ENCODE measurements at regions not wholly inside any gene's neighbourhood (a gene's known extent, or its start where the extent isn't known, plus 50 kb on each side); places are given as distances from the start of the nearest gene placed in this dataset.
"Not testable (repeated sequence)": the region's sequence is repeated elsewhere in the genome, so short reads cannot be mapped to it uniquely, and the experiment has no call there.

DNA sequence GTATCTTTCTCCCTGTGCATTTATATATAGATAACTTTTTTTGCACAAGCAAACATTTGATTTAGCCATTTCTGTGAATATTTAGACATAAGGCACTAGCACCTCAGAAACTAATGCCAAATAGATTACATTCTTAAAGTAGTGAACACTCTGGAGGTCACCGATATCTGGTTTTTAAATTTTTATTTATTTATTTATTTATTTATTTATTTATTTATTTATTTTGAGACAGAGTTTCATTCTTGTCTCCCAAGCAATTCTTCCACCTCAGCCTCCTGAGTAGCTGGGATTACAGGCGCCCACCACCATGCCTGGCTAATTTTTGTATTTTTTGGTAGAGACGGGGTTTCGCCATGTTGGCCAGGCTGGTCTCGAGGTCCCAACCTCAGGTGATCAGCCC, 67.9 kb upstream of the FST start:
- not testable (repeated sequence) for DNase-seq (ENCODE audit: low read depth in 2 of 2)

- DNase-seq (ENCODE audit: low read depth in 2 of 2), result no peak
Measured at GRCh38 chr5:53416144-53416738, 64.2 kb upstream of the FST start.

DNA sequence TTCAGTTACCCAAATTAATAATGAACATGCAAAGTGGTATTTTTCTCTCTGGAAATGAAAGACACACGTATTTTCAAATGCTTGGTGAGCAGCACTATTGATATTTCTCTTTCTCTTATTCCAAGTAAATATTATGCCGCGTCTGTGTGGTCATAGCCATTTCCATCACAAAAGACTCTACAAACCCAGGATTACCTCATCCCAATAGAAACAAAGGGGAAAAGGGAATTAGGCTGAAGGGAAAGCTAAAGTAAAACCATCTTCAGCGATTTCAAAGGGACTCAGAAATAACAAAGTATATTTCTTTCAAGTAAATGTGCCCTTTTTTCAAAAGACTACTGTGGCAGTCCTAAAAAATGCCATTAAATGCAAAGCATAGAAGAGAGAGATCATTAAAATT, 62.0 kb upstream of the FST start:
- no peak for DNase-seq (ENCODE audit: low read depth in 2 of 2)

GRCh38 chr5:53418826-53419658, 61.4 kb upstream of the FST start:
- DNase-seq (ENCODE audit: low read depth in 2 of 2), result no peak

GRCh38 chr5:53422539-53422938, 57.9 kb upstream of the FST start:
- no peak for DNase-seq (ENCODE audit: low read depth in 2 of 2)

DNA sequence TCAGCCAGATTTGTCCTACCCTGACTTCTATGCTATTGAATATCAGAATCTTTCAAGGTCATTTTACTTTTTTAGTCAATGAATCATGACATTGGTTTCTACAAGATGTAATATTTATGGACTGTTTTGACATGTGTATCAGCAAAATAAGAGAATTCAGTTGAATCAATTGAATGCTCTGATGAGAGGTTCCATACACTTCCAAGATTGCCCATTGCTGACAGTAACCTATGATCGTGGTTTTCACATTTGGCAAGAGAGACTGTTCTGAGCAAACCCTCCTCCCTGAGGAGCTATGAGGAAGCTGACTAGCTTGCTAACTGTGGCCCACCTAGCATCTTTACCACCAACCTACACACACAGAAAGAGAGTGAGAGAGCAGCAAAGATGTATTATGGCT, 56.7 kb upstream of the FST start:
- no peak for DNase-seq (ENCODE audit: low read depth in 2 of 2)

GRCh38 chr5:53424686-53425615, 55.5 kb upstream of the FST start:
- no peak for DNase-seq (ENCODE audit: low read depth in 2 of 2)

GRCh38 chr5:53425687-53426511, 54.5 kb upstream of the FST start:
- peak in 1 of 2 donors; percentile 9 for DNase-seq (ENCODE audit: low read depth in 2 of 2)

DNA sequence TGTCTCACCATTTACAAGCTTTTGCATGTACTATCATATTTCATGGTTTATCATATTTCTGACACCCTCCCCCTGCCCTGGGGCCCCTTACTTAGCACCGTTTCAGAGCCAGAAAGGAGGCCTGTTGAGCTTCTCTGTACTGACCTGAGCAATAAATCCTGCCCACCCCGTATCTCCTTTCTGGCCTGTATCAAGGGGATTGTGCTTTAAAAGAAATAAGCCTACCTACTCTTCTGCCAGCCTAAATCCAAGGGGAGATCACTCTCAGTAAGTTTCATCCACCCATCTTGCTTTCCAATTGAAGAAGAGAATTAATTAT, 54.0 kb upstream of the FST start:
- DNase-seq (ENCODE audit: low read depth in 2 of 2), result no peak

DNA sequence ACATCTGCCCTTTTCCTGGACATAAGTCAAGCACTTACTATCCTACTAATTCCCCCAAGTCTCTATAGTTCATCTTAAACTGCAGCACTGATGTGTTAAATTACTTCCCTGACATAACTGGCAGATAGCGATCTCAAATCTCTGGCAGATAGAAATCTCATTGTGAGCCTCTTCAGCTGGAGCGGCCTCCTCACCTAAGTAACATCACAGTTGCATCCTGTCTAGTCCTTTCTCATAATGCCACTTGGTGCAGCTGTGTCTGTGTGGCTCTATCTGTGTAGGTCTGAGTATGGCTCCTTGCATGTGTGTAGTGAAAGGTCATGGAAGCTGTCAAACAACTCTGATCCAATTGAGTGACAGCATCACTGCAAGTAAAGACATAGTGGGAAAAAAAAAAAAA, 53.6 kb upstream of the FST start:
- DNase-seq (ENCODE audit: low read depth in 2 of 2), result no peak

- no peak for DNase-seq (ENCODE audit: low read depth in 2 of 2)
Measured at GRCh38 chr5:53427965-53428364, 52.5 kb upstream of the FST start.

DNA sequence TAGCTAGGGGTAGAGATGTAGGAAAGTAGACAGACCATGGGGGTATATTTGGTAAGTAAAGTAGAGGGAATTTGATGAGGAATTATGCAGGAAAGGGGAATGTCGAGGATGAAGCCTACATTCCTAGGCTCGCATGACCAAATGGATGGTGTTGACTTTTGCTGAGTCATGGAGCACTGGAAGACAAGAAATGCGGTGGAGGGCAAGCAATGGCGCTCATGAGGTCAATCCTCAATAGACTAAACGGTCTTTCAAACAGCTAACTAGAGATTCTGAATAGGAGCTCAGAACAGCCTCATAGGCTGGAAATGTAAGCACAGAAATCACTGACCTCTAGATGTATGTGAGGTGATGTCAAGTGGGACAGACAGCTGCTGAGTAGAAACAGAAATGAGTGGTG, 50.7 kb upstream of the FST start:
- no peak for DNase-seq (ENCODE audit: low read depth in 2 of 2)

- DNase-seq (ENCODE audit: low read depth in 2 of 2), result no peak
Measured at GRCh38 chr5:53430618-53431252, 49.7 kb upstream of the FST start.

Data from stimulated activated CD4-positive, alpha-beta T cell treated with anti-CD3 and anti-CD28 coated beads, Interleukin-4, amount 100 ng/mL, for 48 hours (primary cell).